ENCODE measurements at regions not wholly inside any gene's neighbourhood (a gene's known extent, or its start where the extent isn't known, plus 50 kb on each side); places are given as distances from the start of the nearest gene placed in this dataset.
"Not testable (repeated sequence)": the region's sequence is repeated elsewhere in the genome, so short reads cannot be mapped to it uniquely, and the experiment has no call there.

DNA sequence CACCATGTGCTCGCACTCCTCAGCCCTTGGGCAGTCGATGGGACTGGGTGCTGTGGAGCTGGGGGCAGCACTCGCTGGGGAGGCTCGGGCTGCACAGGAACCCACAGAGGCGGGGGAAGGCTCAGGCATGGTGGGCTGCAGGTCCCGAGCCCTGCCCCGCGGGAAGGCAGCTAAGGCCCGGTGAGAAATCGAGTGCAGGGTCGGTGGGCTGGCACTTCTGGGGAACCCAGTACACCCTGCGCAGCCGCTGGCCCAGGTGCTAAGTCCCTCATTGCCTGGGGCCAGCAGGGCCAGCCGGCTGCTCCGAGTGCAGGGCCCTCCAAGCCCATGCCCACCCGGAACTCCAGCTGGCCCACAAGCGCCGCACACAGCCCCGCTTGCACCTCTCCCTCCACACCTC is 138.6 kb upstream of the SEMA3C start:
- peaks cover 0 to 17% (median 7%) of the 10 kb centered on the region in 8 donors for H3K9me3 Mint-ChIP-seq

GRCh38 chr7:81053623-81054022 is 134.8 kb upstream of the SEMA3C start:
- Mint-ChIP-seq H3K27ac (no peak overlapping the region), H3K36me3 (no peaks in the 10 kb centered on the region), H3K9me3 (peaks cover 2 to 28% (median 14%) of the 10 kb centered on the region in 8 donors), H3K4me1 (no peaks in the 10 kb centered on the region), H3K27me3 (no peaks in the 10 kb centered on the region), H3K4me3 (no peak overlapping the region)
- ChIA-PET CTCF (ENCODE audit: partially characterized antibody) (no interaction called here), POLR2A (ENCODE audit: partially characterized antibody) (no interaction called here)
- H3K27me3 ChIP-seq (ENCODE audit: insufficient read depth, low read length): no peaks in the 10 kb centered on the region
- peaks cover 0 to 4% of the 10 kb centered on the region in 2 donors for H3K9me3 ChIP-seq (ENCODE audit: control insufficient read depth in 1 of 2, low read length in 2 of 2)
- no peaks in the 10 kb centered on the region for H3K4me1 ChIP-seq (ENCODE audit: insufficient read depth, low read length)
- H3K36me3 ChIP-seq (ENCODE audit: insufficient read depth, low read length): no peaks in the 10 kb centered on the region
- intact Hi-C loops (cut with micrococcal nuclease): no loop called here
- H3K4me3 ChIP-seq (ENCODE audit: low read length in 2 of 2): no peak overlapping the region
- no peak overlapping the region for H3K27ac ChIP-seq (ENCODE audit: low read depth, low read length)
- DNase-seq: no peak

More for the DNA sequence above, 138.6 kb upstream of the SEMA3C start:
- H3K4me1 ChIP-seq (ENCODE audit: insufficient read depth, low read length); H3K27ac Mint-ChIP-seq; CTCF ChIA-PET (ENCODE audit: partially characterized antibody); H3K27me3 Mint-ChIP-seq; H3K36me3 Mint-ChIP-seq; H3K36me3 ChIP-seq (ENCODE audit: insufficient read depth, low read length); intact Hi-C loops (cut with micrococcal nuclease); DNase-seq; H3K4me1 Mint-ChIP-seq; H3K27ac ChIP-seq (ENCODE audit: low read depth, low read length); POLR2A ChIA-PET (ENCODE audit: partially characterized antibody); H3K27me3 ChIP-seq (ENCODE audit: insufficient read depth, low read length); H3K4me3 ChIP-seq (ENCODE audit: low read length in 2 of 2); H3K9me3 ChIP-seq (ENCODE audit: control insufficient read depth in 1 of 2, low read length in 2 of 2); H3K4me3 Mint-ChIP-seq: not testable (repeated sequence)

GRCh38 chr7:81051811-81052413 is 133.1 kb upstream of the SEMA3C start:
- Histone ChIP-seq H3K27me3 (ENCODE audit: insufficient read depth, low read length) (no peaks in the 10 kb centered on the region), H3K27ac (ENCODE audit: low read depth, low read length) (no peak overlapping the region), H3K36me3 (ENCODE audit: insufficient read depth, low read length) (no peaks in the 10 kb centered on the region), H3K4me1 (ENCODE audit: insufficient read depth, low read length) (no peaks in the 10 kb centered on the region), H3K9me3 (ENCODE audit: control insufficient read depth in 1 of 2, low read length in 2 of 2) (peaks cover 0 to 4% of the 10 kb centered on the region in 2 donors), H3K4me3 (ENCODE audit: low read length in 2 of 2) (no peak overlapping the region)
- ChIA-PET CTCF (ENCODE audit: partially characterized antibody) (no interaction called here), POLR2A (ENCODE audit: partially characterized antibody) (no interaction called here)
- H3K27me3 Mint-ChIP-seq: no peaks in the 10 kb centered on the region
- DNase-seq: no peak
- H3K4me1 Mint-ChIP-seq: no peaks in the 10 kb centered on the region
- H3K9me3 Mint-ChIP-seq: peaks cover 2 to 32% (median 15%) of the 10 kb centered on the region in 8 donors
- intact Hi-C loops (cut with micrococcal nuclease): no loop called here
- no peak overlapping the region for H3K4me3 Mint-ChIP-seq
- H3K36me3 Mint-ChIP-seq: no peaks in the 10 kb centered on the region
- H3K27ac Mint-ChIP-seq: no peak overlapping the region

DNA sequence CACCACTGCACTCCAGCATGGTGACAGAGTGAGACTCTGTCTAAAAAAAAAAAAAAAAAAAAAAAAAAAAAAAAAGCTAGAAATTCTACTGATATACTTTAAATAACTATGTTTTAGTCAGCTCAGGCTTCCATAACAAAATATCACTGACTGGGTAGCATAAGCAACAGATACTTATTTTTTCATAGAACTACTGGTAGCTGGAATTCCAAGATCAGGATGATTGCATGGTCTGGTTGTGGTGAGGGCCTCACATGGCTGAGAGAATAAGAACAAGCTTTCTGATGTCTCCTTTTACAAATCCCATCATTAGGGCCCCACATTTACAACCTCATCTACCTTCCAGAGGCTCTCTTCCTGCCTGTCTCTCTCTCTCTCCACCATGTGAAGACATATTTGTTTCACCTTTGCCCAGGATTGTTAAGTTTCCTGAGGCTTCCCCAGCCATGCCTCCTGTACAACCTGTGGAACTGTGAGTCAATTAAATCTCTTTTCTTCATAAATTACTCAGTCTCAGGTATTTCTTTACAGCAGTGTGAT is 126.7 kb upstream of the SEMA3C start:
- peaks cover 2 to 49% (median 17%) of the 10 kb centered on the region in 8 donors for H3K9me3 Mint-ChIP-seq
- no peak for DNase-seq
- POLR2A ChIA-PET (ENCODE audit: partially characterized antibody): no interaction called here
- no peak overlapping the region for H3K27ac ChIP-seq (ENCODE audit: low read depth, low read length)
- H3K9me3 ChIP-seq (ENCODE audit: control insufficient read depth in 1 of 2, low read length in 2 of 2): peaks cover 0 to under 1% of the 10 kb centered on the region in 2 donors
- H3K4me1 Mint-ChIP-seq: no peaks in the 10 kb centered on the region
- no peaks in the 10 kb centered on the region for H3K4me1 ChIP-seq (ENCODE audit: insufficient read depth, low read length)
- H3K4me3 Mint-ChIP-seq: no peak overlapping the region
- H3K4me3 ChIP-seq (ENCODE audit: low read length in 2 of 2): no peak overlapping the region
- no peaks in the 10 kb centered on the region for H3K36me3 ChIP-seq (ENCODE audit: insufficient read depth, low read length)
- no peaks in the 10 kb centered on the region for H3K36me3 Mint-ChIP-seq
- intact Hi-C loops (cut with micrococcal nuclease): no loop called here
- CTCF ChIA-PET (ENCODE audit: partially characterized antibody): no interaction called here
- H3K27ac Mint-ChIP-seq: no peak overlapping the region
- H3K27me3 Mint-ChIP-seq: no peaks in the 10 kb centered on the region
- H3K27me3 ChIP-seq (ENCODE audit: insufficient read depth, low read length): no peaks in the 10 kb centered on the region

DNA sequence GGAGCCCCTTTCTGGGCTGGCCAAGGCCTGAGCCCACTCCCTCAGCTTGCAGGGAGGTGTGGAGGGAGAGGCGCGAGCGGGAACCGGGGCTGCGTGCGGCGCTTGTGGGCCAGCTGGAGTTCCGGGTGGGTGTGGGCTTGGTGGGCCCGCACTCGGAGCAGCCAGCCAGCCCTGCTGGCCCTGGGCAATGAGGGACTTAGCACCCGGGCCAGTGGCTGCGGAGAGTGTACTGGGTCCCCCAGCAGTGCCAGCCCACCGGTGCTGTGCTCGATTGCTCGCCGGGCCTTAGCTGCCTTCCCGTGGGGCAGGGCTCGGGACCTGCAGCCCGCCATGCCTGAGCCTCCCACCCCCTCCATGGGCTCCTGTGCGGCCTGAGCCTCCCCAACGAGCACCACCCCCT is 123.8 kb upstream of the SEMA3C start:
- H3K27ac Mint-ChIP-seq; H3K9me3 ChIP-seq (ENCODE audit: control insufficient read depth in 1 of 2, low read length in 2 of 2); H3K27me3 Mint-ChIP-seq; H3K4me1 ChIP-seq (ENCODE audit: insufficient read depth, low read length); CTCF ChIA-PET (ENCODE audit: partially characterized antibody); DNase-seq; H3K4me3 ChIP-seq (ENCODE audit: low read length in 2 of 2); H3K36me3 ChIP-seq (ENCODE audit: insufficient read depth, low read length); intact Hi-C loops (cut with micrococcal nuclease); H3K27me3 ChIP-seq (ENCODE audit: insufficient read depth, low read length); POLR2A ChIA-PET (ENCODE audit: partially characterized antibody); H3K4me3 Mint-ChIP-seq; H3K36me3 Mint-ChIP-seq; H3K27ac ChIP-seq (ENCODE audit: low read depth, low read length); H3K4me1 Mint-ChIP-seq: not testable (repeated sequence)
- H3K9me3 Mint-ChIP-seq: peaks cover 0 to 39% (median 10%) of the 10 kb centered on the region in 8 donors

DNA sequence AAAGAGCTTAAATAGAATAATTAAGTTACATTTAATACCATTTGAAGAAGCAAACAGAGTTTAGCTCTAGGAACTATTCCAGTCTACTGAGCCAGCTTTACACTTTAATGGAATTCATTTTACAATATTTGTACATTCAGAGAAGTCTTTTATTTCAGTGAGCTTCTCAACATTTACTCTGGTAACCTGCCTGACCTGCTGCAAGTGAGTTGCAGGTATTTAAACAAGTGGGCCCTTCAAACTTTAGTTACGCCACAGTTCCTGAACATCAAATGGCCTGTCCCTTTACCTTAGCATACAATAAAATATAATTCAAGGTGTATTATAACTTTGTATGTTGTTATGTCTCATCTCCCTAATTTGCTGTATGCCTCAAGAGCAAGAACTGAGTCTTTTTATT is 121.6 kb upstream of the SEMA3C start:
- Mint-ChIP-seq H3K4me3 (no peak overlapping the region), H3K27ac (no peak overlapping the region), H3K36me3 (no peaks in the 10 kb centered on the region), H3K4me1 (no peaks in the 10 kb centered on the region), H3K9me3 (peaks cover 0 to 26% (median 10%) of the 10 kb centered on the region in 8 donors), H3K27me3 (no peaks in the 10 kb centered on the region)
- H3K27me3 ChIP-seq (ENCODE audit: insufficient read depth, low read length): no peaks in the 10 kb centered on the region
- no peaks in the 10 kb centered on the region for H3K36me3 ChIP-seq (ENCODE audit: insufficient read depth, low read length)
- H3K4me1 ChIP-seq (ENCODE audit: insufficient read depth, low read length): no peaks in the 10 kb centered on the region
- CTCF ChIA-PET (ENCODE audit: partially characterized antibody): no interaction called here
- H3K4me3 ChIP-seq (ENCODE audit: low read length in 2 of 2): no peak overlapping the region
- no peaks in the 10 kb centered on the region for H3K9me3 ChIP-seq (ENCODE audit: control insufficient read depth in 1 of 2, low read length in 2 of 2)
- no peak for DNase-seq
- POLR2A ChIA-PET (ENCODE audit: partially characterized antibody): no interaction called here
- no peak overlapping the region for H3K27ac ChIP-seq (ENCODE audit: low read depth, low read length)
- intact Hi-C loops (cut with micrococcal nuclease): no loop called here

- H3K4me3 Mint-ChIP-seq: no peak overlapping the region
- H3K27me3 ChIP-seq (ENCODE audit: insufficient read depth, low read length): no peaks in the 10 kb centered on the region
- no peaks in the 10 kb centered on the region for H3K9me3 ChIP-seq (ENCODE audit: control insufficient read depth in 1 of 2, low read length in 2 of 2)
- H3K36me3 ChIP-seq (ENCODE audit: insufficient read depth, low read length): no peaks in the 10 kb centered on the region
- H3K27ac ChIP-seq (ENCODE audit: low read depth, low read length): no peak overlapping the region
- H3K27me3 Mint-ChIP-seq: no peaks in the 10 kb centered on the region
- no peaks in the 10 kb centered on the region for H3K4me1 ChIP-seq (ENCODE audit: insufficient read depth, low read length)
- no peak for DNase-seq
- no peaks in the 10 kb centered on the region for H3K4me1 Mint-ChIP-seq
- no peak overlapping the region for H3K27ac Mint-ChIP-seq
- POLR2A ChIA-PET (ENCODE audit: partially characterized antibody): no interaction called here
- peaks cover 0 to 17% (median 7%) of the 10 kb centered on the region in 8 donors for H3K9me3 Mint-ChIP-seq
- no peaks in the 10 kb centered on the region for H3K36me3 Mint-ChIP-seq
- intact Hi-C loops (cut with micrococcal nuclease): no loop called here
- CTCF ChIA-PET (ENCODE audit: partially characterized antibody): no interaction called here
- H3K4me3 ChIP-seq (ENCODE audit: low read length in 2 of 2): no peak overlapping the region
Observed at GRCh38 chr7:81036871-81037270, 118.0 kb upstream of the SEMA3C start.

DNA sequence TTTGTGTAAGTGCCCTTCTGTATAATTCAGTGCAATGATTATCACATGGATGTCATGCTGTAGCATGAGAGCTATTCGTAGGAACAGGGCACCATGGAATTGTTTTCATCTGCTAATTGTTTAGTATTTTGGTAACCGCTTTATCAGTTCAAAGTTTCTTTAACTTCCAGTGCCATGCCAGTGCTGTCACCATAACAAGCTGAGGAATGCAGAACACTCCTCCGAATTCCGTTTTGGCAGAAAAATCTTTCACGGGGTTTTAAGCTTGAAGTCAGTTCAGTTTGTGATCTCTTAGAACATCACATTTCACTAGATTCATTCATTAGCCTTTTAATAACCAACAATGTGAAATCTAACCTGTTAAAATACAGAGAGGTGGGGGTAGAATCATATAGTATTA is 117.2 kb upstream of the SEMA3C start:
- Histone ChIP-seq H3K27ac (ENCODE audit: low read depth, low read length) (no peak overlapping the region), H3K9me3 (ENCODE audit: control insufficient read depth in 1 of 2, low read length in 2 of 2) (no peaks in the 10 kb centered on the region), H3K36me3 (ENCODE audit: insufficient read depth, low read length) (no peaks in the 10 kb centered on the region), H3K4me3 (ENCODE audit: low read length in 2 of 2) (no peak overlapping the region), H3K27me3 (ENCODE audit: insufficient read depth, low read length) (no peaks in the 10 kb centered on the region), H3K4me1 (ENCODE audit: insufficient read depth, low read length) (no peaks in the 10 kb centered on the region)
- intact Hi-C loops (cut with micrococcal nuclease): no loop called here
- POLR2A ChIA-PET (ENCODE audit: partially characterized antibody): no interaction called here
- CTCF ChIA-PET (ENCODE audit: partially characterized antibody): no interaction called here
- Mint-ChIP-seq H3K4me3 (no peak overlapping the region), H3K27me3 (no peaks in the 10 kb centered on the region), H3K9me3 (peaks cover 0 to 17% (median 6%) of the 10 kb centered on the region in 8 donors), H3K27ac (no peak overlapping the region), H3K36me3 (no peaks in the 10 kb centered on the region), H3K4me1 (no peaks in the 10 kb centered on the region)
- no peak for DNase-seq

All from CD4-positive, alpha-beta memory T cell (primary cell).